ENCODE measurements at regions not wholly inside any gene's neighbourhood (a gene's known extent, or its start where the extent isn't known, plus 50 kb on each side); places are given as distances from the start of the nearest gene placed in this dataset.

GRCh38 chr3:66703501-66703900, 202.7 kb upstream of the LRIG1 start:
- Mint-ChIP-seq H3K4me1 (ENCODE audit: low read depth) (no peaks in the 10 kb centered on the region), H3K9me3 (no peaks in the 10 kb centered on the region), H3K36me3 (ENCODE audit: low read depth) (no peaks in the 10 kb centered on the region), H3K4me3 (no peak overlapping the region), H3K27ac (no peak overlapping the region), H3K27me3 (peaks cover 4% of the 10 kb centered on the region)
- TF ChIP-seq CTCF (IDR thresholded peaks at IDR 0.05) = no peak
- ChIA-PET CTCF (no interaction called here), POLR2A (no interaction called here)
- ATAC-seq (no peak), DNase-seq (no peak)
- intact Hi-C loops (cut with micrococcal nuclease) = no loop called here

DNA sequence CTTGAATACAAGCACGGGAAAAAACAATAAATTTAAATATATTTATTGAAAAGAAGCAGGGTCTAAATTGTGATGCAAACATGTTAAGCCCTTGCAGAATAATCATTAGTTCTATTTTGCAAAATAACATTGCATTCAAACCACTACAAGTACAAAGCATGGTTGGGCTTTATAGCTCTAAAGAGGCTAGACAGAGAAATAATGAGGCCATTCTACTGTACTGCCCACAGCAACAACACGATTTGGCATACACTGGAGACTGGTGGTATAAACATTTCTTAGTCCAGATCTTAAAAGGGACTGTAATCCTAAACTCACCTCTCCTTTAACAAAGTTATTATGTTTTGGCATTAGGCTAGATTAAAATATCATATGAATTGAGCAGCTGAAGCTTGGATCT, 204.3 kb upstream of the LRIG1 start:
- ATAC-seq = no peak
- no peak overlapping the region for H3K4me3 Mint-ChIP-seq
- H3K27ac Mint-ChIP-seq = no peak overlapping the region
- CTCF ChIA-PET = no interaction called here
- H3K27me3 Mint-ChIP-seq = peaks cover 5% of the 10 kb centered on the region
- no peaks in the 10 kb centered on the region for H3K36me3 Mint-ChIP-seq (ENCODE audit: low read depth)
- TF ChIP-seq CTCF (IDR thresholded peaks at IDR 0.05) = no peak
- no peaks in the 10 kb centered on the region for H3K9me3 Mint-ChIP-seq
- POLR2A ChIA-PET = no interaction called here
- intact Hi-C loops (cut with micrococcal nuclease) = no loop called here
- DNase-seq = no peak
- no peaks in the 10 kb centered on the region for H3K4me1 Mint-ChIP-seq (ENCODE audit: low read depth)

- H3K4me1 Mint-ChIP-seq (ENCODE audit: low read depth) = no peaks in the 10 kb centered on the region
- DNase-seq = no peak
- H3K27ac Mint-ChIP-seq = no peak overlapping the region
- H3K9me3 Mint-ChIP-seq = no peaks in the 10 kb centered on the region
- no peaks in the 10 kb centered on the region for H3K36me3 Mint-ChIP-seq (ENCODE audit: low read depth)
- intact Hi-C loops (cut with micrococcal nuclease) = no loop called here
- H3K4me3 Mint-ChIP-seq = no peak overlapping the region
- peaks cover 5% of the 10 kb centered on the region for H3K27me3 Mint-ChIP-seq
- TF ChIP-seq CTCF (IDR thresholded peaks at IDR 0.05) = no peak
- ChIA-PET POLR2A (no interaction called here), CTCF (no interaction called here)
- ATAC-seq = no peak
Observed at GRCh38 chr3:66706890-66707289, 206.1 kb upstream of the LRIG1 start.

DNA sequence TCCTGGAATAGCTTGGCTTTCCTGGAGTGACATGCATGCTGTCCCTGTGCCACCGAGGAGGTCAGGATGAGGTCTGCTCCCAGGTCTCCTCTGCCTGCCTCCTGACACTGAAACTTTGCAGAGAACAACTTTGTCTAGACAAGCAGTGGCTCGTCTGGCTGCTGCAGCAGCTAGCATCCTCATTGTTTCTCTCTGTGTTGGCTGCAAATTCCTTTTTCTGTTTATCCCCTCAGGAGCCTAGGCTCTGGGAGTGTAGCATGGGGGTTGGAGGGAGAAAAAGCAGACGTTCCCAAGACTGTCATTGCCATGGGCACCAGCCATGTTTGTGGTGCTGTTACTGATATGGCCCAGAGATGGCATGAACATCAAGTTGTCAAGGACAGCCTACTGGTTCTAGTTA, 208.7 kb upstream of the LRIG1 start:
- no peak for TF ChIP-seq CTCF (IDR thresholded peaks at IDR 0.05)
- POLR2A ChIA-PET = no interaction called here
- CTCF ChIA-PET = no interaction called here
- intact Hi-C loops (cut with micrococcal nuclease) = no loop called here
- H3K9me3 Mint-ChIP-seq = no peaks in the 10 kb centered on the region
- ATAC-seq (no peak), DNase-seq (no peak)
- peaks cover 5% of the 10 kb centered on the region for H3K27me3 Mint-ChIP-seq
- H3K4me1 Mint-ChIP-seq (ENCODE audit: low read depth) = no peaks in the 10 kb centered on the region
- H3K27ac Mint-ChIP-seq = no peak overlapping the region
- no peaks in the 10 kb centered on the region for H3K36me3 Mint-ChIP-seq (ENCODE audit: low read depth)
- no peak overlapping the region for H3K4me3 Mint-ChIP-seq

GRCh38 chr3:66712210-66712609, 211.4 kb upstream of the LRIG1 start:
- no peak for TF ChIP-seq CTCF (IDR thresholded peaks at IDR 0.05)
- no peak for ATAC-seq
- Mint-ChIP-seq H3K4me3 (no peak overlapping the region), H3K27me3 (peaks cover 8% of the 10 kb centered on the region), H3K36me3 (ENCODE audit: low read depth) (no peaks in the 10 kb centered on the region), H3K9me3 (no peaks in the 10 kb centered on the region), H3K4me1 (ENCODE audit: low read depth) (no peaks in the 10 kb centered on the region), H3K27ac (no peak overlapping the region)
- POLR2A ChIA-PET = no interaction called here
- CTCF ChIA-PET = no interaction called here
- intact Hi-C loops (cut with micrococcal nuclease) = no loop called here
- DNase-seq = no peak

All from activated CD8-positive, alpha-beta T cell treated with anti-CD3 and anti-CD28 coated beads for 36 hours (primary cell).